K562 (cell line): ENCODE measurements at regions not wholly inside any gene's neighbourhood (a gene's known extent, or its start where the extent isn't known, plus 50 kb on each side); places are given as distances from the start of the nearest gene placed in this dataset.

Experiments
- EP300 ChIP-seq: IDR thresholded peaks from 2 replicates; pipeline ENCODE4 v1.6.1; 2012; ENCODE audit warnings: low read length, improper control_type of control experiment
- PHF8 ChIP-seq: fragments of 200-600 bp; sonication (generic); IDR thresholded peaks from 2 replicates; pipeline ENCODE4 v1.6.1; 2012; ENCODE audit warnings: mixed run types, mild to moderate bottlenecking, inconsistent platforms, low read length, moderate library complexity, borderline replicate concordance

DNA sequence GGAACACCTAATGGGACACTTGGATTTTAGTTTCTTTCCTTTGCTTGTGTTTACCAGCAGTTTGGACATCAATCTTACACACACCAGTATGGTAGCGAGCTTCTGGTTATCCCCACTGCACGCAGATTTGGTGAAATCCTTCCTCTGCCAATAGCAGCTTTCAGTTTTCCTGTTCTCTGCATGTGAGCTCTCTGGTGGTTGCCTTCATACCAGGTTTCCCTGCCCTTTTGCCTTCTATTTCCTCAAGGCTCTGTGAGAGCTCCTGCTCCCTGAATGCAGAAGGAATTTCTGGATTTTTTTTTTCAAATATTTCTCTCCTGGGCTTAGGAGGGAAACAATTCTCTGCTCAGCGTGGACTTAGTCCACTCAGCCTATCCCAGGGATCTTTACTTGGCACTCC lies 93.0 kb upstream of the CCDC91 start:
- TF ChIP-seq PHF8 (no peak), EP300 (no peak)
